PC-9 (cell line): ENCODE measurements at regions not wholly inside any gene's neighbourhood (a gene's known extent, or its start where the extent isn't known, plus 50 kb on each side); places are given as distances from the start of the nearest gene placed in this dataset.

Experiments
- BruUV-seq: library from RNA; stranded (reverse); fragments of 400-500 nt; replicated peaks from 2 replicates; lab custom pipeline; 2021; lab: Mats Ljungman, UMichigan
- CTCF ChIA-PET: fragments of 300-600 bp; sonication (Branson Sonifier 250); formaldehyde crosslinking; loops from one replicate; lab custom pipeline; 2022; ENCODE audit warnings: antibody characterized with exemption; lab: Charles Lee
- POLR2A ChIA-PET: fragments of 300-600 bp; sonication (Branson Sonifier 250); formaldehyde crosslinking; loops from one replicate; lab custom pipeline; 2022; ENCODE audit warnings: antibody characterized with exemption; ENCODE audit not compliant: unreplicated experiment; lab: Charles Lee
- DNase-seq, 2 experiments: peaks; one replicate each; pipeline versions ENCODE4 v3.0.0 to v3.0.0-alpha.2; 2015 to 2022; ENCODE audit warnings: mixed read lengths in 1 of 2
- H2AFZ ChIP-seq: fragments of 200-600 bp; sonication (generic); 2 replicates; pipeline ENCODE4 v1.8.1; 2017; ENCODE audit warnings: antibody characterized with exemption
- H3F3A ChIP-seq: fragments of 200-600 bp; sonication (generic); 2 replicates; pipeline ENCODE4 v1.8.1; 2017; ENCODE audit warnings: antibody characterized with exemption, mild to moderate bottlenecking, low read depth; ENCODE audit not compliant: insufficient read depth
- H3K27ac ChIP-seq: fragments of 200-600 bp; sonication (generic); 2 replicates; pipeline ENCODE4 v1.6.1; 2016; ENCODE audit warnings: mixed run types
- H3K27me3 ChIP-seq: fragments of 200-600 bp; sonication (generic); 2 replicates; pipeline ENCODE4 v1.6.1; 2016; ENCODE audit warnings: low read depth, mixed run types; ENCODE audit not compliant: insufficient read depth
- H3K36me3 ChIP-seq: fragments of 200-600 bp; sonication (generic); 2 replicates; pipeline ENCODE4 v1.6.1; 2016; ENCODE audit warnings: low read depth, mixed run types
- H3K4me1 ChIP-seq: fragments of 200-600 bp; sonication (generic); replicated peaks from 2 replicates; pipeline ENCODE4 v1.6.1; 2016; ENCODE audit warnings: mixed run types; ENCODE audit not compliant: insufficient read depth
- H3K4me2 ChIP-seq: fragments of 200-600 bp; sonication (generic); 2 replicates; pipeline ENCODE4 v1.6.1; 2017; ENCODE audit warnings: mixed run types
- H3K4me3 ChIP-seq: fragments of 200-600 bp; sonication (generic); 2 replicates; pipeline ENCODE4 v1.6.1; 2016; ENCODE audit warnings: mixed run types
- H3K79me2 ChIP-seq: fragments of 200-600 bp; sonication (generic); 2 replicates; pipeline ENCODE4 v1.6.1; 2017; ENCODE audit warnings: low read depth, mixed run types
- H3K9me2 ChIP-seq: fragments of 200-600 bp; sonication (generic); 2 replicates; pipeline ENCODE4 v1.8.1; 2017; ENCODE audit warnings: mild to moderate bottlenecking; ENCODE audit not compliant: insufficient read depth
- H3K9me3 ChIP-seq: fragments of 200-600 bp; sonication (generic); 2 replicates; pipeline ENCODE4 v1.8.1; 2016; ENCODE audit warnings: low read depth; ENCODE audit not compliant: insufficient read depth
- H4K20me1 ChIP-seq: fragments of 200-600 bp; sonication (generic); 2 replicates; pipeline ENCODE4 v1.8.1; 2017; ENCODE audit not compliant: insufficient read depth
- CTCF ChIP-seq: fragments of 200-600 bp; sonication (generic); conservative IDR thresholded peaks from 2 replicates; pipeline ENCODE4 v1.6.1; 2017; ENCODE audit warnings: mixed run types, antibody characterized with exemption, mild to moderate bottlenecking, moderate library complexity
- EZH2 ChIP-seq: fragments of 200-600 bp; sonication (generic); IDR thresholded peaks from 2 replicates; pipeline ENCODE4 v1.8.0; 2017; ENCODE audit warnings: antibody characterized with exemption, low read depth
- intact Hi-C: fragments of 100-400 bp; cut with micrococcal nuclease; formaldehyde crosslinking; loops from one replicate; pipeline ENCODE4 v1.10.0; 2022; ENCODE audit not compliant: unreplicated experiment

- Histone ChIP-seq H3K27ac (no peak overlapping the region), H3F3A (no peaks in the 10 kb centered on the region), H3K79me2 (no peaks in the 10 kb centered on the region), H3K27me3 (no peaks in the 10 kb centered on the region; the same call in 1 of the 2 replicates), H3K4me2 (no peak overlapping the region), H3K9me2 (no peaks in the 10 kb centered on the region), H2AFZ (no peak overlapping the region), H3K4me3 (no peak overlapping the region), H4K20me1 (no peaks in the 10 kb centered on the region), H3K4me1 (no peaks in the 10 kb centered on the region), H3K9me3 (no peaks in the 10 kb centered on the region), H3K36me3 (no peaks in the 10 kb centered on the region)
- TF ChIP-seq EZH2 (no peak), CTCF (no peak)
- POLR2A ChIA-PET = no interaction called here
- no peak for DNase-seq
- BruUV-seq = no TSS peak
- CTCF ChIA-PET = no interaction called here
- intact Hi-C loops = no loop called here
These were observed 295.3 kb upstream of the XYLT1 start for GRCh38 chr16:17766012-17766411.

GRCh38 chr16:17759451-17760390, 289.0 kb upstream of the XYLT1 start:
- Histone ChIP-seq H3F3A (no peaks in the 10 kb centered on the region), H2AFZ (no peak overlapping the region), H3K4me3 (no peak overlapping the region), H3K36me3 (no peaks in the 10 kb centered on the region), H3K79me2 (no peaks in the 10 kb centered on the region), H3K27me3 (peaks cover 16% of the 10 kb centered on the region; the same call in 1 of the 2 replicates), H3K9me2 (no peaks in the 10 kb centered on the region), H3K4me2 (no peak overlapping the region), H3K27ac (no peak overlapping the region), H4K20me1 (no peaks in the 10 kb centered on the region), H3K9me3 (no peaks in the 10 kb centered on the region), H3K4me1 (no peaks in the 10 kb centered on the region)
- intact Hi-C loops = no loop called here
- CTCF ChIA-PET = no interaction called here
- no peak for TF ChIP-seq EZH2
- no peak for TF ChIP-seq CTCF
- BruUV-seq = no TSS peak
- POLR2A ChIA-PET = interaction anchor here (0.6 kb wide), 1 partner anchor 85 kb away, joined by 3 read pairs; no protein-coding TSS in a partner anchor
- DNase-seq = no peak

- Histone ChIP-seq H2AFZ (no peak overlapping the region), H3K9me3 (no peaks in the 10 kb centered on the region), H4K20me1 (no peaks in the 10 kb centered on the region), H3K79me2 (no peaks in the 10 kb centered on the region), H3K4me2 (no peak overlapping the region), H3F3A (no peaks in the 10 kb centered on the region), H3K27me3 (peaks cover 16% of the 10 kb centered on the region; the same call in 1 of the 2 replicates), H3K27ac (no peak overlapping the region), H3K9me2 (no peaks in the 10 kb centered on the region), H3K4me1 (no peaks in the 10 kb centered on the region), H3K36me3 (no peaks in the 10 kb centered on the region), H3K4me3 (no peak overlapping the region)
- no peak for TF ChIP-seq CTCF
- no peak for TF ChIP-seq EZH2
- POLR2A ChIA-PET = no interaction called here
- no TSS peak for BruUV-seq
- CTCF ChIA-PET = no interaction called here
- DNase-seq = no peak
- intact Hi-C loops = no loop called here
These were observed 287.0 kb upstream of the XYLT1 start for GRCh38 chr16:17757808-17758207.
